ENCODE measurements at regions not wholly inside any gene's neighbourhood (a gene's known extent, or its start where the extent isn't known, plus 50 kb on each side); places are given as distances from the start of the nearest gene placed in this dataset.

DNA sequence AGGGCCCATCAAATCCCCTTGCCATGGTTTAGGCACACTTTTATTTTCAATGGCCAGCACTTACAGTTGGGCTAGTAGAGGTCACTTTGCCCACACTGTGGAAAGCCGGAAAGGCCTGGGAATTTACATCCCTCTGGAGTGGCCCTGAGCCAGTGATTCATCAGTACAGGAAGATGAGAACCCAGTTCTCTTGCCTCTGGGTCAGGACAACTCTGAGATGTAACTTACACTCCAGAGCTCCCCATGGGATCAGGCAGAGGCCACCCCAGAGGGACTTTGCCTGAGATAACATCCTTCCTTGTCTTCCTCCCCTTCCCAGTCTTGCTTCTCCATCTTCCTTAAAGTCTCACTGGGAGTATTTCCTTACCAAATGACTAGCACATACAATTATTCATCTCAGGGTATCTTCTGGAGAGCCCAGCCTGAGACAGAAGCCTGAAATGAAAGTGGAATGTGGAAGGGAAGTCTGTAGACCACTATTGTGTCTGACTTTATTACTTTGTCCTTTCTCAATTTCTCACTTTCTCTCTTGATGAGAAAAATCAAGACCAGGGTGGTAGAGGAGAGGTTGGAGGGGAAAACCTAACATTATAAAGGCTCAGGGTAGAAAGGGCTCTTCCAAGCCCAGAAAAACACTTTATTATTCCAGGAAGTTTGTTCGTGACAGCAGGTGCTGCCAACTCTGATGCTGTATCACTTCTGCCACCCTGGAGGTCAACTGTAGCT, 220.8 kb downstream of the ZNF621 start:
- TF ChIP-seq, protein P1, sequence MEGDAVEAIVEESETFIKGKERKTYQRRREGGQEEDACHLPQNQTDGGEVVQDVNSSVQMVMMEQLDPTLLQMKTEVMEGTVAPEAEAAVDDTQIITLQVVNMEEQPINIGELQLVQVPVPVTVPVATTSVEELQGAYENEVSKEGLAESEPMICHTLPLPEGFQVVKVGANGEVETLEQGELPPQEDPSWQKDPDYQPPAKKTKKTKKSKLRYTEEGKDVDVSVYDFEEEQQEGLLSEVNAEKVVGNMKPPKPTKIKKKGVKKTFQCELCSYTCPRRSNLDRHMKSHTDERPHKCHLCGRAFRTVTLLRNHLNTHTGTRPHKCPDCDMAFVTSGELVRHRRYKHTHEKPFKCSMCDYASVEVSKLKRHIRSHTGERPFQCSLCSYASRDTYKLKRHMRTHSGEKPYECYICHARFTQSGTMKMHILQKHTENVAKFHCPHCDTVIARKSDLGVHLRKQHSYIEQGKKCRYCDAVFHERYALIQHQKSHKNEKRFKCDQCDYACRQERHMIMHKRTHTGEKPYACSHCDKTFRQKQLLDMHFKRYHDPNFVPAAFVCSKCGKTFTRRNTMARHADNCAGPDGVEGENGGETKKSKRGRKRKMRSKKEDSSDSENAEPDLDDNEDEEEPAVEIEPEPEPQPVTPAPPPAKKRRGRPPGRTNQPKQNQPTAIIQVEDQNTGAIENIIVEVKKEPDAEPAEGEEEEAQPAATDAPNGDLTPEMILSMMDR (conservative IDR thresholded peaks at IDR 0.05; ENCODE audit: low read length) = no peak
- no peak for TF ChIP-seq EZH2phosphoT487 (IDR thresholded peaks at IDR 0.05; ENCODE audit: borderline replicate concordance)

All from Loucy (cell line).